Activated CD8-positive, alpha-beta memory T cell treated with anti-CD3 and anti-CD28 coated beads, Interleukin-2, amount 50 U/mL, for 1 hour (primary cell): ENCODE measurements at regions not wholly inside any gene's neighbourhood (a gene's known extent, or its start where the extent isn't known, plus 50 kb on each side); places are given as distances from the start of the nearest gene placed in this dataset.
"Not testable (repeated sequence)": the region's sequence is repeated elsewhere in the genome, so short reads cannot be mapped to it uniquely, and the experiment has no call there.

Source experiments
- DNase-seq: peaks from one replicate; pipeline ENCODE4 v3.0.0-alpha.2; 2020; ENCODE audit errors: extremely low read depth

DNA sequence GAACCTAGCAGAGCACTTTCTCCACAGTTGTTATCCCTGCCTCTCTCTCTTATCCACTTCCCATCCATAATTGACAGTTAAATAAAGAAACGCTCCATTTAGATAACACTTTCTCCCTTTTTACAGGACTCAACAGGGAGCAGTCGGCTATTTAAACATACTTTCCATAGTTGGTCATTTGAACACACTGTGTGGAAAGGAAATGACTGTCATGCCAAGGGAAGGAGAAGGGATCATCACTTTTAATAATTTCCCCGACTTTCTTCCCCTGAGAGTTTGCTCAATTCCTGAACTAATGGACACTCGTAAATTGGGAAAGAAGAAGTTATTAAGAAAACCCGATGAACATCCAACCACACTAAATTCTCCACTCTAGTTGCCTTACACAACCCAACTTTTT, 400.8 kb upstream of the PTGER4 start:
- DNase-seq: no peak

GRCh38 chr5:40277161-40277906, 402.4 kb upstream of the PTGER4 start:
- no peak for DNase-seq

GRCh38 chr5:40276426-40277102, 403.2 kb upstream of the PTGER4 start:
- DNase-seq: no peak

- no peak for DNase-seq
Observed at GRCh38 chr5:40274568-40274967, 405.1 kb upstream of the PTGER4 start.

GRCh38 chr5:40273936-40274335, 405.8 kb upstream of the PTGER4 start:
- DNase-seq: no peak

GRCh38 chr5:40271476-40271875, 408.2 kb upstream of the PTGER4 start:
- DNase-seq: no peak

- DNase-seq: no peak
Observed at GRCh38 chr5:40270274-40270845, 409.4 kb upstream of the PTGER4 start.

DNA sequence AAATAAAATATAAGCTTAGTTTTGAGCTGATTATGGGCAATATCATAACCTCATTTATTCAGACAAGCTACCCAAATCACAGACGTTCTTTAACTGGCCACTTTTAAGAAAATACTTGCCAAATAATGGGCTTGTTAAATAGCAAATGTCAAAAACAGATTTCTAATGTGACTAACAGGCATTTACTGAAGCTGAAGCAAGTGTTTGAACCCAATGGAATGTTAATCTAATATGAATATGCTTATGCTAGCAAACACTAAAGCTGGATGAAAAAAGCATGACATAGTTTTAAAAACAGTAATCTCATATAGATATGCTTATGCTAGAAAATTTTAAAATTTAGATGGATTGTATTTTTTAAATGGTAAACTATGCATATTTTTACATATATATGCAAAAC, 411.6 kb upstream of the PTGER4 start:
- no peak for DNase-seq

DNA sequence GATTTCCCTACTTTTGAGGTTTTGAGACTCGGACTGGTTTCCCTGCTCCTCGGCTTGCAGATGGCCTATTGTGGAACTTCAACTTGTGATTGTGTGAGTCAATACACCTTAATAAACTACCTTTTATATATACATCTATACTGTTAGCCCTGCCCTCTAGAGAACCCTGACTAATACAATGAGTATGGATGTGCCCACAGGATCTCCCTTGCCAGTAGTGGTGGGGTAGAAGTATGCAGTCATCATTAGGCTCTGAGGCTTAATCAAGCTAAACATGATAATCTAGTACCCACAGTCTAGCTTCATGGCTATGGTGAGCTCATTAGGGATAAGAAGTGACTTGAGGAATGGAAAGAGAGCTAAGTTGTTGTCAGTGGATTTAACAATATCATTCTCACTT, 412.8 kb upstream of the PTGER4 start:
- DNase-seq: no peak

- no peak for DNase-seq
Observed at GRCh38 chr5:40261984-40262383, 417.7 kb upstream of the PTGER4 start.

GRCh38 chr5:40260361-40260760, 419.4 kb upstream of the PTGER4 start:
- no peak for DNase-seq

DNA sequence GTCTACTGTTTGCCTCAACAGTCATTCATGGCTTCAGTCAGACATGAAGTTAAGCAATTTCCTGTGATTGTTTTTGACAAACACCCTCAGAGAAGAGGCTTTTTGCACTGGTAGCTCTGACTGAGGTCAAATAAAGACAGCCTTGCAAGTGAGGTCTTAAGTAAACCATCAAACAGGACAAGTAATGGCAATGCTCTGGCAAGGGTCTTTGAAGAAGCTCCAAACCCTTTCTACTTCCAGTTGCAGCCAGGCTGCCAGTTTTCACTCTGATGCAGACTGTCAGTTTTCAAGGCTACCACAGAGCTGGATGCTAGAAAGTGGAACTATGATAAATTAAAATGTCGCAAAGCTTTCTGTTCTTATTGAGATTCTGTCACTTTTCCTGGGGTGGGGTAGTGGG, 421.5 kb upstream of the PTGER4 start:
- DNase-seq: no peak

GRCh38 chr5:40240671-40241070, 439.0 kb upstream of the PTGER4 start:
- no peak for DNase-seq

DNA sequence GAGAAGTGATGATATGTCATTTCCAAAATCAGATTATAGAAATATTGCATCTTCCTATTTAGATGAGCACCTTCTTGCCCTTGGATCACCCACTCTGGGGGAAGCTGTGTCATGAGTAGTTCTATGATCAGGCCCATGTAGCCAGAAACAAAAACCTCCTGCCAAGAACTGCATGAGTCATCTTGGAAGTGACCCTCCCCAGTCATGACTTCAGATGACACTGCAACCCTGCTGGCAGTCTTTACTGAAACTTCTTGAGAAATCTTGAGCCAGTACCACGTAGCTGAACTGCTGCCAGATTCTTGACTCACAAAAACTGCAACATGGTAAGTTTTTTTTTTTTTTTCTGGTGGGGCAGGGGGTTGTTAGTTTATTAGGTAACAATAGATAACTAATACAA, 439.6 kb upstream of the PTGER4 start:
- no peak for DNase-seq

DNA sequence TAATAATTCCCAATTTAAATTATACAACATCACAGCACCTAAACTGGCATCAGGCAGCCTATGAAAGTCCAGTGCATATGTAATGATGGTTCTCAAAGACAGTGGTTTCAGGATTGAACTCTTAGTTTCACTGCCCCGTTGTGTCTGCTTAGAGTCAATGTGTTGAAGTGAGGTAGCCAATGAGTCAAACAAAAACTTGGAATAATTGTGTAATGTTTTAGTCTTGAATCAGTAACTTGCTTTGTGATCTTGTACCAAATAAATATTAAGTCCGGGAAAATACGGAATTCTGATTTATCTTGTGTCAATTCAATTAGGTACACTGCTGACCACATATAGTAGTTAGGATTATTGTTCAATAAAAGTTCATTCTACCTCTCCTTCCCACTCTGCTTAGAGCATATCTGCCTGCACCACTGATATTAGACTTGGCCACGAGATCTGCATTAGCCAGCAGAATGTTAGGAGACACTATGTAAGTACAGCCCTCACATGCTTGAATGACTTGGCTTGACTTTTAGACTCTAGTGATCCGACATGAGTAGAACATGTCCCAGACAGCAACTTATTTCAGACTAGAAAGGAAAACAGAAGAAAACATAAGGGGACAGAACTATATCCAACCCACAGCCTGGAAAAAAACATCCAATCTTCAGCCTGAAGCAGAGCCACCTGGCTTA, 441.5 kb upstream of the PTGER4 start:
- no peak for DNase-seq

GRCh38 chr5:40235471-40236400, 444.0 kb upstream of the PTGER4 start:
- DNase-seq: no peak

GRCh38 chr5:40233268-40233667, 446.4 kb upstream of the PTGER4 start:
- no peak for DNase-seq

DNA sequence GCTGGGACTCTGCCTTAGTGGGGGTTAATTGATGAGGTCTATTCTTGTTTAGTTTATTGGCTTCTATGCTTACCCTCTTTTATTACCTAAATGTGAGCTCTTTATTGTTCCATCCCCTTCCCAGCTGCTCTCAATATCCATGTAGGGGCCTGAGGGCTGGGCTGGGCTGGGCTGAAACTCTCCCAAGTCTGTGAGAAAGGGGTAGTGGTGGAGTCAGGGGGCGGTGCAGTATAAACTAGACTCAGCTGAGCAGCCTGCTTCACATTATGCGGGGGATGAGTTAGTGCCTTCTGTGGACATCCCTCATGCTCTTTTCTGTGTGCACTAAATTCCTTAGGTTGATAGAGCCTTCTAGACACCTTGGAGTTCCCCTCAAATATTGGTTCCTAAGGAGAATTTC, 451.8 kb upstream of the PTGER4 start:
- DNase-seq: no peak

DNA sequence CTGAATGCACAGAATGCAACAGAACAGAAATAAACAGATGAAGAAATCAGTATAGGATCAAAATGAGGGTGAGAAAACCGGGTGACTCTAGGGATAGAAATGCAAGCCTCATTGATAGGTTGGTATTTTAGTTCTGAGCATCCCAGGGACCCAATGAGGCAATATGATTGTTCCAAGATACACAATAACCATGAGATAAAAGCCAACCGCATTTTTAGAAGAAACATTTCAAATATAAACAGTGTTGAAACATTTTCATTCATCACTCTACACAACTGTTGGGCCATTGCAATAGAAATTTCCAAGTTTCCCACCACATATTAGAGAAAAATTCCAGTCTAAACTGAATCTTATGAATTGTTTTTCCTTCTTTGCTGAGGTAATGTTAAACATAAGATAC, 452.3 kb upstream of the PTGER4 start:
- DNase-seq: no peak

- DNase-seq: no peak
Observed at GRCh38 chr5:40226906-40227305, 452.8 kb upstream of the PTGER4 start.

DNA sequence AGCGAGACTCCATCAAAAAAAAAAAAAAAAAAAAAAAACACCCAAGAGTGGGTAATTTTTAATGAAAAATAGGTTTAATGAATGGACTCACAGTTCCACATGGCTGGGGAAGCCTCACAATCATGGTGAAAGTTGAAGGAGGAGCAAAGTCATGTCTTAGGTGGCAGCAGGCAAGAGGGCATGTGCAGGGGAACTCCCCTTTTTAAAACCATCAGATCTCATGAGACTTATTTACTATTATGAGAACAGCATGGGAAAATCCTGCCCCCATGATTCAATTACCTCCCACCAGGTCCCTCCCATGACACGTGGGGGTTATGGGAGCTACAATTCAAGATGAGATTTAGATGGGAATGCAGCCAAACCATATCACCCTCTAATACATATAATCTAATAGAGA, 454.6 kb upstream of the PTGER4 start:
- DNase-seq: not testable (repeated sequence)

DNA sequence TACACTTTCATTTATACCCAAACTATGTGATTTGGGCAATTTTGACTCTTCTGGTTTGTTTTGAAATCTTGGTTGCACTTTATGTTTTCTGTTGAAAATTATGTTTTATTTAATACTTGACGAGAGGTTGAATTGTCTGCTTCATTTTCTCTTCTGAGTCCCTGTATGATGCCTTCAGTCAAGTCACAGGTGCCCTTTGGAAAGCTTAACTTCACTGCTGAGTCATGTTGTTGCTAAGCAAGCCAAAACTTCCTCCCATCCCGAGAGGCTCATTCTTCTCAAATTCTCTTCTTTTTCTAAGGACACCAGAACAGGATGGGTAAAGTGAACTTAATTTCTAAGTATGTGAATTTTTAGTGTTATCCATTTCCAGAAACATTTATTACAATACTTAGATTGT, 455.3 kb upstream of the PTGER4 start:
- no peak for DNase-seq
